CD4-positive, alpha-beta T cell (primary cell): ENCODE measurements at regions not wholly inside any gene's neighbourhood (a gene's known extent, or its start where the extent isn't known, plus 50 kb on each side); places are given as distances from the start of the nearest gene placed in this dataset.

Source experiments
- ATAC-seq: fragments of 200-7000 bp; cut with Tn5 transposase; one replicate; pipeline ENCODE4 v1.10.0; 2022; ENCODE audit warnings: mild to moderate bottlenecking; ENCODE audit not compliant: poor library complexity
- CTCF ChIA-PET: fragments of 350-600 bp; sonication (Branson Sonifier 250); formaldehyde crosslinking; loops from one replicate; lab custom pipeline; 2021; ENCODE audit warnings: antibody characterized with exemption, inconsistent platforms; lab: Charles Lee
- POLR2A ChIA-PET: fragments of 350-600 bp; sonication (Branson Sonifier 250); formaldehyde crosslinking; loops from one replicate; lab custom pipeline; 2021; ENCODE audit warnings: antibody characterized with exemption, inconsistent platforms; lab: Charles Lee
- DNase-seq, 14 experiments: peaks; one replicate each; pipeline ENCODE4 v3.0.0-alpha.2; 2013 to 2020; ENCODE audit warnings: mixed read lengths in 2 of 14
- H3K27ac ChIP-seq, 2 donors: one replicate each; pipeline versions ENCODE4 v1.5.1 to v1.7.0; 2013; ENCODE audit warnings: low read length in 2 of 2, low read depth in 1 of 2, mild to moderate bottlenecking in 1 of 2
- H3K27me3 ChIP-seq, 2 experiments: 1 replicate in 1 of 2; 2 replicates in 1 of 2; pipeline versions ENCODE4 v1.6.1 to v1.7.0; 2013; ENCODE audit warnings: low read length in 2 of 2, control low read depth in 1 of 2, mild to moderate bottlenecking in 1 of 2, moderate library complexity in 1 of 2; ENCODE audit not compliant: insufficient read depth in 2 of 2, control insufficient read depth in 1 of 2
- H3K36me3 ChIP-seq: one replicate; pipeline ENCODE4 v1.6.1; 2013; ENCODE audit warnings: low read length, control low read depth; ENCODE audit not compliant: insufficient read depth
- H3K4me1 ChIP-seq: one replicate; pipeline ENCODE4 v1.6.1; 2013; ENCODE audit warnings: low read length, control low read depth; ENCODE audit not compliant: insufficient read depth
- H3K4me3 ChIP-seq: one replicate; pipeline ENCODE4 v1.5.1; 2013; ENCODE audit warnings: mild to moderate bottlenecking, low read length, moderate library complexity
- H3K9me3 ChIP-seq, 2 experiments: 1 replicate in 1 of 2; 2 replicates in 1 of 2; pipeline versions ENCODE4 v1.6.1 to v1.7.0; 2013; ENCODE audit warnings: low read length in 2 of 2, mild to moderate bottlenecking in 2 of 2, control low read depth in 1 of 2, moderate library complexity in 1 of 2; ENCODE audit not compliant: control insufficient read depth in 1 of 2, insufficient read depth in 1 of 2
- H3K27ac Mint-ChIP-seq: one replicate; pipeline ENCODE4 v1.8.0; 2020; ENCODE audit warnings: mixed read lengths
- H3K27me3 Mint-ChIP-seq: one replicate; pipeline ENCODE4 v1.8.0; 2021; ENCODE audit warnings: mixed read lengths
- H3K36me3 Mint-ChIP-seq: one replicate; pipeline ENCODE4 v1.8.0; 2021; ENCODE audit warnings: low read depth, mixed read lengths
- H3K4me1 Mint-ChIP-seq: one replicate; pipeline ENCODE4 v1.8.0; 2021; ENCODE audit warnings: low read depth, mixed read lengths
- H3K4me3 Mint-ChIP-seq: one replicate; pipeline ENCODE4 v1.8.0; 2020; ENCODE audit warnings: mild to moderate bottlenecking, mixed read lengths
- H3K9me3 Mint-ChIP-seq: one replicate; pipeline ENCODE4 v1.8.0; 2020; ENCODE audit warnings: mixed read lengths
- CTCF ChIP-seq: fragments of 200-600 bp; IDR thresholded peaks from one replicate; pipeline ENCODE4 v1.8.0; 2022; ENCODE audit warnings: antibody characterized with exemption, mild to moderate bottlenecking
- intact Hi-C, 2 experiments: fragments of 100-400 bp; cut with DNase I in 1 of 2; cut with micrococcal nuclease in 1 of 2; formaldehyde crosslinking; loops; one replicate each; pipeline versions ENCODE4 v1.15.1 to v1.9.0; 2023 to 2025; cut with DNase I, micrococcal nuclease

- no peaks in the 10 kb centered on the region for H3K27me3 ChIP-seq
- Mint-ChIP-seq H3K27me3 (no peaks in the 10 kb centered on the region), H3K4me3 (no peak overlapping the region), H3K9me3 (peaks cover 2% of the 10 kb centered on the region), H3K27ac (no peak overlapping the region), H3K36me3 (peaks cover 6% of the 10 kb centered on the region), H3K4me1 (no peaks in the 10 kb centered on the region)
- no peaks in the 10 kb centered on the region for H3K4me1 ChIP-seq
- H3K27ac ChIP-seq = no peak overlapping the region
- intact Hi-C loops = no loop called here
- ChIA-PET CTCF (interaction anchor here (0.7 kb wide), 1 partner anchor 8 kb away, joined by 3 read pairs; no protein-coding TSS in a partner anchor), POLR2A (no interaction called here)
- ATAC-seq (no peak), DNase-seq (no peak)
- no peaks in the 10 kb centered on the region for H3K36me3 ChIP-seq
- no peak overlapping the region for H3K4me3 ChIP-seq
- H3K9me3 ChIP-seq = no peaks in the 10 kb centered on the region
- TF ChIP-seq CTCF = no peak
Measured at GRCh38 chr4:128338634-128339355, 51.2 kb upstream of the PGRMC2 start.

- CTCF ChIA-PET = no interaction called here
- TF ChIP-seq CTCF = no peak
Measured at GRCh38 chr4:128337863-128338262, 50.2 kb upstream of the PGRMC2 start.

More at GRCh38 chr4:128337863-128338262, 50.2 kb upstream of the PGRMC2 start:
- DNase-seq (no peak), ATAC-seq (no peak)
- no peak overlapping the region for H3K4me3 ChIP-seq
- Mint-ChIP-seq H3K4me1 (no peaks in the 10 kb centered on the region), H3K4me3 (no peak overlapping the region), H3K36me3 (peaks cover 6% of the 10 kb centered on the region), H3K9me3 (peaks cover 2% of the 10 kb centered on the region), H3K27ac (no peak overlapping the region), H3K27me3 (no peaks in the 10 kb centered on the region)
- POLR2A ChIA-PET = no interaction called here
- no peaks in the 10 kb centered on the region for H3K36me3 ChIP-seq
- no peaks in the 10 kb centered on the region for H3K27me3 ChIP-seq
- H3K9me3 ChIP-seq = no peaks in the 10 kb centered on the region
- intact Hi-C loops = no loop called here
- H3K27ac ChIP-seq = no peak overlapping the region
- H3K4me1 ChIP-seq = no peaks in the 10 kb centered on the region
